H1 (cell line): ENCODE measurements at regions not wholly inside any gene's neighbourhood (a gene's known extent, or its start where the extent isn't known, plus 50 kb on each side); places are given as distances from the start of the nearest gene placed in this dataset.

Experiments used
- CTCF ChIA-PET: fragments of 300-600 bp; sonication (Branson Sonifier 250); formaldehyde crosslinking; loops from one replicate; lab custom pipeline; 2021; ENCODE audit not compliant: partially characterized antibody; lab: Charles Lee
- POLR2A ChIA-PET: fragments of 300-600 bp; sonication (Branson Sonifier 250); formaldehyde crosslinking; loops from one replicate; lab custom pipeline; 2021; ENCODE audit warnings: inconsistent platforms; ENCODE audit not compliant: partially characterized antibody; lab: Charles Lee
- DNase-seq, 2 experiments: peaks; one replicate each; pipeline versions ENCODE4 v3.0.0 to v3.0.0-alpha.2; 2010 to 2022; ENCODE audit warnings: low spot score in 2 of 2, low read depth in 1 of 2, mixed read lengths in 1 of 2
- FAIRE-seq: peaks from 2 replicates; lab custom pipeline; 2011; peaks lifted over from hg19 to GRCh38; lab: Jason Lieb, UNC
- H2AFZ ChIP-seq: 2 replicates; pipeline ENCODE4 v1.8.1; 2012; ENCODE audit warnings: low read length, inconsistent platforms
- H2AK5ac ChIP-seq: 2 replicates; pipeline ENCODE4 v1.6.1; 2013; ENCODE audit warnings: low read depth, low read length
- H2BK120ac ChIP-seq: replicated peaks from 2 replicates; pipeline ENCODE3; 2013; ENCODE audit warnings: low read depth, low read length, inconsistent platforms
- H2BK12ac ChIP-seq: 2 replicates; pipeline ENCODE4 v1.6.1; 2013; ENCODE audit warnings: low read depth, low read length
- H2BK15ac ChIP-seq: 2 replicates; pipeline ENCODE4 v1.6.1; 2013; ENCODE audit warnings: low read length
- H2BK20ac ChIP-seq: 2 replicates; pipeline ENCODE4 v1.6.1; 2013; ENCODE audit warnings: low read length
- H2BK5ac ChIP-seq: 2 replicates; pipeline ENCODE4 v1.6.1; 2013; ENCODE audit warnings: low read depth, low read length
- H3K14ac ChIP-seq: 2 replicates; pipeline ENCODE4 v1.6.1; 2013; ENCODE audit warnings: inconsistent platforms; ENCODE audit not compliant: insufficient read length
- H3K18ac ChIP-seq: 2 replicates; pipeline ENCODE4 v1.6.1; 2013; ENCODE audit warnings: low read length; ENCODE audit errors: extremely low read depth
- H3K23ac ChIP-seq: 2 replicates; pipeline ENCODE4 v1.6.1; 2013; ENCODE audit warnings: inconsistent platforms; ENCODE audit not compliant: insufficient read length
- H3K23me2 ChIP-seq: 2 replicates; pipeline ENCODE4 v1.6.1; 2013; ENCODE audit warnings: low read depth, low read length
- H3K27ac ChIP-seq: 2 replicates; pipeline ENCODE4 v1.6.1; 2011; ENCODE audit warnings: low read depth, low read length, inconsistent platforms
- H3K27me3 ChIP-seq, 4 experiments: replicated peaks in 1 of 4; 1 replicate in 1 of 4; 2 replicates in 3 of 4; pipeline versions ENCODE4 v1.6.1 to v1.8.1; 2011 to 2013; ENCODE audit warnings: low read length in 3 of 4, mild to moderate bottlenecking in 3 of 4, inconsistent platforms in 2 of 4, mixed read lengths in 2 of 4, moderate library complexity in 1 of 4; ENCODE audit not compliant: control insufficient read depth in 3 of 4, insufficient read depth in 3 of 4; ENCODE audit errors: extremely low read depth in 1 of 4
- H3K36me3 ChIP-seq, 4 experiments: 2 replicates each; pipeline versions ENCODE4 v1.6.1 to v1.8.1; 2011 to 2013; ENCODE audit warnings: mild to moderate bottlenecking in 4 of 4, low read length in 3 of 4, moderate library complexity in 2 of 4, control low read depth in 1 of 4, inconsistent platforms in 1 of 4; ENCODE audit not compliant: insufficient read depth in 4 of 4, control insufficient read depth in 2 of 4
- H3K4ac ChIP-seq: replicated peaks from 2 replicates; pipeline ENCODE3; 2013; ENCODE audit warnings: low read length, low read depth, mixed read lengths, inconsistent platforms; ENCODE audit not compliant: insufficient read length
- H3K4me1 ChIP-seq, 4 experiments: replicated peaks in 1 of 4; 1 replicate in 1 of 4; 2 replicates in 3 of 4; pipeline versions ENCODE4 v1.6.1 to v1.8.1; 2011 to 2013; ENCODE audit warnings: low read length in 3 of 4, inconsistent platforms in 2 of 4, mixed read lengths in 1 of 4; ENCODE audit not compliant: insufficient read depth in 4 of 4, control insufficient read depth in 3 of 4
- H3K4me2 ChIP-seq, 2 experiments: 2 replicates each; pipeline versions ENCODE4 v1.6.1 to v1.8.1; 2011 to 2013; ENCODE audit warnings: low read depth in 2 of 2, low read length in 2 of 2, control low read depth in 1 of 2, inconsistent platforms in 1 of 2, mild to moderate bottlenecking in 1 of 2; ENCODE audit not compliant: insufficient read depth in 1 of 2
- H3K4me3 ChIP-seq, 4 experiments: fragments of 200-600, 300-600 bp in 1 of 4; sonication (generic), shearing (Covaris generic), sonication (Bioruptor Twin) in 1 of 4; 2 replicates each; pipeline versions ENCODE4 v1.5.1 to v1.8.1; 2011 to 2016; ENCODE audit warnings: low read length in 4 of 4, low read depth in 3 of 4, control low read depth in 2 of 4, inconsistent platforms in 2 of 4, mild to moderate bottlenecking in 2 of 4, mixed read lengths in 1 of 4, moderate library complexity in 1 of 4; ENCODE audit not compliant: insufficient read depth in 2 of 4; ENCODE audit errors: extremely low read depth in 1 of 4
- H3K56ac ChIP-seq: replicated peaks from 2 replicates; pipeline ENCODE3; 2013; ENCODE audit warnings: low read depth, mild to moderate bottlenecking, mixed read lengths, low read length, inconsistent platforms; ENCODE audit not compliant: insufficient read length
- H3K79me1 ChIP-seq: 2 replicates; pipeline ENCODE4 v1.6.1; 2013; ENCODE audit warnings: low read depth, low read length, control low read depth
- H3K79me2 ChIP-seq, 2 experiments: 2 replicates each; pipeline versions ENCODE4 v1.6.1 to v1.8.1; 2012 to 2013; ENCODE audit warnings: low read length in 2 of 2, mild to moderate bottlenecking in 2 of 2, inconsistent platforms in 1 of 2; ENCODE audit not compliant: insufficient read depth in 2 of 2, control insufficient read depth in 1 of 2
- H3K9ac ChIP-seq, 4 experiments: replicated peaks in 1 of 4; 1 replicate in 1 of 4; 2 replicates in 3 of 4; pipeline versions ENCODE4 v1.6.1 to v1.8.1; 2011 to 2013; ENCODE audit warnings: low read depth in 3 of 4, low read length in 3 of 4, control low read depth in 2 of 4, mild to moderate bottlenecking in 2 of 4, moderate library complexity in 2 of 4, inconsistent platforms in 1 of 4; ENCODE audit errors: extremely low read depth in 1 of 4
- H3K9me3 ChIP-seq, 2 experiments: 2 replicates each; pipeline versions ENCODE4 v1.6.1 to v1.8.1; 2012 to 2013; ENCODE audit warnings: mild to moderate bottlenecking in 2 of 2, moderate library complexity in 2 of 2, control low read depth in 1 of 2, inconsistent platforms in 1 of 2, low read depth in 1 of 2, low read length in 1 of 2, mixed read lengths in 1 of 2; ENCODE audit not compliant: insufficient read depth in 2 of 2
- H4K20me1 ChIP-seq, 2 experiments: replicated peaks in 1 of 2; 2 replicates each; pipeline versions ENCODE3 to v1.8.1; 2011 to 2013; ENCODE audit warnings: inconsistent platforms in 2 of 2, low read length in 2 of 2, mild to moderate bottlenecking in 1 of 2; ENCODE audit not compliant: insufficient read depth in 2 of 2, control insufficient read depth in 1 of 2
- H4K5ac ChIP-seq: 2 replicates; pipeline ENCODE4 v1.6.1; 2013; ENCODE audit warnings: low read length, low read depth, mixed read lengths, inconsistent platforms; ENCODE audit not compliant: insufficient read length
- H4K8ac ChIP-seq: 2 replicates; pipeline ENCODE4 v1.8.0; 2013; ENCODE audit warnings: mild to moderate bottlenecking, moderate library complexity, low read length, inconsistent platforms; ENCODE audit not compliant: insufficient read depth; ENCODE audit errors: extremely low read depth
- H4K91ac ChIP-seq: replicated peaks from 2 replicates; pipeline ENCODE3; 2013; ENCODE audit warnings: low read length, mixed read lengths, inconsistent platforms; ENCODE audit not compliant: insufficient read length
- SIRT6 ChIP-seq: IDR thresholded peaks from one replicate; pipeline ENCODE4 v1.7.1; 2012; ENCODE audit warnings: low read length, inconsistent platforms
- SIX5 ChIP-seq: IDR thresholded peaks from 2 replicates; pipeline ENCODE4 v1.6.1; 2011; ENCODE audit warnings: mild to moderate bottlenecking, low read depth, low read length
- SP1 ChIP-seq: IDR thresholded peaks from 2 replicates; pipeline ENCODE4 v1.6.1; 2011; ENCODE audit warnings: low read depth, low read length
- YY1 ChIP-seq: IDR thresholded peaks from 2 replicates; pipeline ENCODE4 v1.6.1; 2011; ENCODE audit warnings: low read depth, mild to moderate bottlenecking, low read length
- WGBS, 2 experiments: shearing (Covaris generic) in 1 of 2; methylation state at CpG; one replicate each; pipeline versions ENCODE4 v1.1.6 to v1.1.7; 2013 to 2015; ENCODE audit warnings: low lambda C conversion rate in 2 of 2, mixed read lengths in 2 of 2, inconsistent platforms in 1 of 2, low coverage in 1 of 2, missing lambda C conversion rate in 1 of 2; ENCODE audit not compliant: insufficient replicate concordance in 2 of 2, insufficient coverage in 1 of 2, insufficient read length in 1 of 2; ENCODE audit errors: extremely low coverage in 1 of 2, missing lambda C conversion rate in 1 of 2; 5-methylcytosine and 5-hydroxymethylcytosine counted together
- TF ChIP-seq, protein P1 (sequence below), 3 experiments: IDR thresholded peaks; 1 replicate in 2 of 3; 2 replicates in 1 of 3; pipeline versions ENCODE4 v1.5.1 to v1.6.1; 2011; ENCODE audit warnings: low read length in 3 of 3, mild to moderate bottlenecking in 3 of 3, inconsistent platforms in 2 of 3, low read depth in 1 of 3, moderate library complexity in 1 of 3; ENCODE audit not compliant: insufficient read depth in 1 of 3; ENCODE audit errors: control extremely low read depth in 1 of 3
- TF ChIP-seq, protein P2 (sequence below): IDR thresholded peaks from 2 replicates; pipeline ENCODE4 v1.6.1; 2012; ENCODE audit warnings: low read length, inconsistent platforms

DNA sequence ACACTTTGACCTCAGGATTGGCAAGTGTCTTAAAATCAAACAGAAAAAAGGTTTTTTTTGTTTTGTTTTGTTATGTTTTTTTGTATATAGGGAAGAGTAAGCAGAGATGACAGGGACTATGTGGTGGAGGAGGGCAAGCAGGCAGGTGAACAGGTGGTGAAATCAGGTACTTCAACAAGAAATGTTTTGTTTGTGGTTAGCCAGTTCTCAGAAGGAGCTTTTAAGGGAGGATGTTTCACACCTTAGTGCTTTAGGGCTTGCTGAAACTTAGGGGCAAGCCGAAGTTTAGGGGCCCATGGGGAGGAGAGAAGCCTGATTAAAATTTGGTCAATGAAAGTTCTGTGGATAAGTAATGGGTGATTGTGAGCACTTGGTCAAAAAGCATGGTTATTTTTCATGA, 370.7 kb upstream of the SLCO3A1 start:
- Histone ChIP-seq H3K9ac (no peak overlapping the region), H4K20me1 (no peaks in the 10 kb centered on the region), H4K8ac (no peak overlapping the region), H3K4me2 (no peak overlapping the region), H3K4me3 (no peak overlapping the region), H3K14ac (no peak overlapping the region), H2AK5ac (no peak overlapping the region), H3K27me3 (no peaks in the 10 kb centered on the region), H3K79me1 (no peaks in the 10 kb centered on the region), H3K18ac (no peak overlapping the region), H3K36me3 (no peaks in the 10 kb centered on the region), H3K23ac (no peak overlapping the region), H3K4ac (no peak overlapping the region), H2BK20ac (no peak overlapping the region), H4K91ac (no peak overlapping the region), H2BK15ac (no peak overlapping the region), H2AFZ (no peak overlapping the region), H3K79me2 (no peaks in the 10 kb centered on the region), H2BK120ac (no peak overlapping the region), H3K56ac (no peak overlapping the region), H2BK12ac (no peak overlapping the region), H4K5ac (no peak overlapping the region), H3K23me2 (no peaks in the 10 kb centered on the region), H2BK5ac (no peak overlapping the region), H3K9me3 (no peaks in the 10 kb centered on the region), H3K4me1 (no peaks in the 10 kb centered on the region), H3K27ac (no peak overlapping the region)
- FAIRE-seq (no peak), DNase-seq (no peak)
- WGBS, 2 experiments = 85% methylated on average over 1 of the region's 1 CpG; no CpG with 5 or more reads in 1 of the 2 experiments
- ChIA-PET CTCF (no interaction called here), POLR2A (no interaction called here)
- no peak for TF ChIP-seq SIX5
- TF ChIP-seq, protein P1, sequence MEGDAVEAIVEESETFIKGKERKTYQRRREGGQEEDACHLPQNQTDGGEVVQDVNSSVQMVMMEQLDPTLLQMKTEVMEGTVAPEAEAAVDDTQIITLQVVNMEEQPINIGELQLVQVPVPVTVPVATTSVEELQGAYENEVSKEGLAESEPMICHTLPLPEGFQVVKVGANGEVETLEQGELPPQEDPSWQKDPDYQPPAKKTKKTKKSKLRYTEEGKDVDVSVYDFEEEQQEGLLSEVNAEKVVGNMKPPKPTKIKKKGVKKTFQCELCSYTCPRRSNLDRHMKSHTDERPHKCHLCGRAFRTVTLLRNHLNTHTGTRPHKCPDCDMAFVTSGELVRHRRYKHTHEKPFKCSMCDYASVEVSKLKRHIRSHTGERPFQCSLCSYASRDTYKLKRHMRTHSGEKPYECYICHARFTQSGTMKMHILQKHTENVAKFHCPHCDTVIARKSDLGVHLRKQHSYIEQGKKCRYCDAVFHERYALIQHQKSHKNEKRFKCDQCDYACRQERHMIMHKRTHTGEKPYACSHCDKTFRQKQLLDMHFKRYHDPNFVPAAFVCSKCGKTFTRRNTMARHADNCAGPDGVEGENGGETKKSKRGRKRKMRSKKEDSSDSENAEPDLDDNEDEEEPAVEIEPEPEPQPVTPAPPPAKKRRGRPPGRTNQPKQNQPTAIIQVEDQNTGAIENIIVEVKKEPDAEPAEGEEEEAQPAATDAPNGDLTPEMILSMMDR (IDR thresholded peaks at IDR 0.05; ENCODE audit: control extremely low read depth in 1 of 3, insufficient read depth in 1 of 3, low read depth in 1 of 3, low read length in 3 of 3) = no peak
- no peak for TF ChIP-seq SP1
- TF ChIP-seq, protein P2, sequence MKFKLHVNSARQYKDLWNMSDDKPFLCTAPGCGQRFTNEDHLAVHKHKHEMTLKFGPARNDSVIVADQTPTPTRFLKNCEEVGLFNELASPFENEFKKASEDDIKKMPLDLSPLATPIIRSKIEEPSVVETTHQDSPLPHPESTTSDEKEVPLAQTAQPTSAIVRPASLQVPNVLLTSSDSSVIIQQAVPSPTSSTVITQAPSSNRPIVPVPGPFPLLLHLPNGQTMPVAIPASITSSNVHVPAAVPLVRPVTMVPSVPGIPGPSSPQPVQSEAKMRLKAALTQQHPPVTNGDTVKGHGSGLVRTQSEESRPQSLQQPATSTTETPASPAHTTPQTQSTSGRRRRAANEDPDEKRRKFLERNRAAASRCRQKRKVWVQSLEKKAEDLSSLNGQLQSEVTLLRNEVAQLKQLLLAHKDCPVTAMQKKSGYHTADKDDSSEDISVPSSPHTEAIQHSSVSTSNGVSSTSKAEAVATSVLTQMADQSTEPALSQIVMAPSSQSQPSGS = no peak
- TF ChIP-seq SIRT6 = no peak
- TF ChIP-seq YY1 = no peak
